ENCODE measurements at regions not wholly inside any gene's neighbourhood (a gene's known extent, or its start where the extent isn't known, plus 50 kb on each side); places are given as distances from the start of the nearest gene placed in this dataset.

- no peak for DNase-seq (ENCODE audit: low read depth in 2 of 2)
Measured at GRCh38 chr16:6600167-6600566, 732.5 kb upstream of the RBFOX1 start.

GRCh38 chr16:6593799-6594198 is 738.8 kb upstream of the RBFOX1 start:
- no peak for DNase-seq (ENCODE audit: low read depth in 2 of 2)

GRCh38 chr16:6576606-6577005 is 756.0 kb upstream of the RBFOX1 start:
- DNase-seq (ENCODE audit: low read depth in 2 of 2), result no peak

GRCh38 chr16:6576113-6576512 is 756.5 kb upstream of the RBFOX1 start:
- no peak for DNase-seq (ENCODE audit: low read depth in 2 of 2)

- DNase-seq (ENCODE audit: low read depth in 2 of 2), result no peak
Measured at GRCh38 chr16:6574146-6574545, 758.5 kb upstream of the RBFOX1 start.

- DNase-seq (ENCODE audit: low read depth in 2 of 2), result no peak
Measured at GRCh38 chr16:6573577-6573976, 759.1 kb upstream of the RBFOX1 start.

- no peak for DNase-seq (ENCODE audit: low read depth in 2 of 2)
Measured at GRCh38 chr16:6571044-6571443, 761.6 kb upstream of the RBFOX1 start.

- DNase-seq (ENCODE audit: low read depth in 2 of 2), result no peak
Measured at GRCh38 chr16:6570530-6570929, 762.1 kb upstream of the RBFOX1 start.

- no peak for DNase-seq (ENCODE audit: low read depth in 2 of 2)
Measured at GRCh38 chr16:6562986-6563385, 769.7 kb upstream of the RBFOX1 start.

GRCh38 chr16:6560306-6561100 is 772.1 kb upstream of the RBFOX1 start:
- DNase-seq (ENCODE audit: low read depth in 2 of 2), result no peak

- no peak for DNase-seq (ENCODE audit: low read depth in 2 of 2)
Measured at GRCh38 chr16:6558661-6559060, 774.0 kb upstream of the RBFOX1 start.

- no peak for DNase-seq (ENCODE audit: low read depth in 2 of 2)
Measured at GRCh38 chr16:6558126-6558525, 774.5 kb upstream of the RBFOX1 start.

GRCh38 chr16:6557353-6558023 is 775.2 kb upstream of the RBFOX1 start:
- no peak for DNase-seq (ENCODE audit: low read depth in 2 of 2)

- DNase-seq (ENCODE audit: low read depth in 2 of 2), result no peak
Measured at GRCh38 chr16:6549415-6549814, 783.2 kb upstream of the RBFOX1 start.

- no peak for DNase-seq (ENCODE audit: low read depth in 2 of 2)
Measured at GRCh38 chr16:6548507-6548906, 784.1 kb upstream of the RBFOX1 start.

GRCh38 chr16:6547131-6547530 is 785.5 kb upstream of the RBFOX1 start:
- no peak for DNase-seq (ENCODE audit: low read depth in 2 of 2)

GRCh38 chr16:6545329-6545728 is 787.3 kb upstream of the RBFOX1 start:
- no peak for DNase-seq (ENCODE audit: low read depth in 2 of 2)

- no peak for DNase-seq (ENCODE audit: low read depth in 2 of 2)
Measured at GRCh38 chr16:6541267-6541666, 791.4 kb upstream of the RBFOX1 start.

GRCh38 chr16:6536411-6536810 is 796.2 kb upstream of the RBFOX1 start:
- DNase-seq (ENCODE audit: low read depth in 2 of 2), result no peak

GRCh38 chr16:6531067-6531466 is 801.6 kb upstream of the RBFOX1 start:
- no peak for DNase-seq (ENCODE audit: low read depth in 2 of 2)

GRCh38 chr16:6528217-6528616 is 804.4 kb upstream of the RBFOX1 start:
- no peak for DNase-seq (ENCODE audit: low read depth in 2 of 2)

- DNase-seq (ENCODE audit: low read depth in 2 of 2), result no peak
Measured at GRCh38 chr16:6527646-6528045, 805.0 kb upstream of the RBFOX1 start.

GRCh38 chr16:6524501-6524900 is 808.1 kb upstream of the RBFOX1 start:
- no peak for DNase-seq (ENCODE audit: low read depth in 2 of 2)

Data from fibroblast of skin of left biceps (primary cell).